Suprapubic skin (tissue), 3 donors: ENCODE measurements at regions not wholly inside any gene's neighbourhood (a gene's known extent, or its start where the extent isn't known, plus 50 kb on each side); places are given as distances from the start of the nearest gene placed in this dataset.
"Not testable (repeated sequence)": the region's sequence is repeated elsewhere in the genome, so short reads cannot be mapped to it uniquely, and the experiment has no call there.

Experiments
- POLR2AphosphoS5 ChIP-seq, 3 donors: sonication (generic); formaldehyde crosslinking; IDR thresholded peaks; one replicate each; pipeline ENCODE4 v1.6.1; 2017; ENCODE audit warnings: antibody characterized with exemption in 3 of 3
- TF ChIP-seq, protein P1 (sequence below), 2 donors: fragments of 200-600 bp in 1 of 2; fragments of 450-650 bp in 1 of 2; sonication (generic) in 1 of 2; IDR thresholded peaks; one replicate each; pipeline ENCODE4 v1.5.1; 2016 to 2019; ENCODE audit warnings: antibody characterized with exemption in 2 of 2, mild to moderate bottlenecking in 1 of 2, moderate library complexity in 1 of 2

DNA sequence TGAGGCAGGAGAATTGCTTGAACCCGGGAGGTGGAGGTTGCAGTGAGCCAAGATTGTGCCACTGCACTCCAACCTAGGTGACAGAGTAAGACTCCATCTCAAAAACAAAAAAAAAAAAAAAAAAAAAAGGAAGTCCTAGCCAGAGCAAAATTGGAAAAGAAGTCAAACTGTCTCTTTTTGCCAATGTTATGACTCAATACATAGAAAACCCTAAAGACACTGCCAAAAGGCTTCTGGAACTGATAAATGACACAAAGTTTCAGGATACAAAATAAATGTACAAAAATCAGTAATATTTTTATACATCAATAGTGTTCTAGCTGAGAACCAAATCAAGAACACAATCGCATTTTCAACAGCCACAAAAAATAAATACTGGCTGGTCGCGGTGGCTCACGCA, 82.5 kb upstream of the COL8A1 start:
- TF ChIP-seq, protein P1, sequence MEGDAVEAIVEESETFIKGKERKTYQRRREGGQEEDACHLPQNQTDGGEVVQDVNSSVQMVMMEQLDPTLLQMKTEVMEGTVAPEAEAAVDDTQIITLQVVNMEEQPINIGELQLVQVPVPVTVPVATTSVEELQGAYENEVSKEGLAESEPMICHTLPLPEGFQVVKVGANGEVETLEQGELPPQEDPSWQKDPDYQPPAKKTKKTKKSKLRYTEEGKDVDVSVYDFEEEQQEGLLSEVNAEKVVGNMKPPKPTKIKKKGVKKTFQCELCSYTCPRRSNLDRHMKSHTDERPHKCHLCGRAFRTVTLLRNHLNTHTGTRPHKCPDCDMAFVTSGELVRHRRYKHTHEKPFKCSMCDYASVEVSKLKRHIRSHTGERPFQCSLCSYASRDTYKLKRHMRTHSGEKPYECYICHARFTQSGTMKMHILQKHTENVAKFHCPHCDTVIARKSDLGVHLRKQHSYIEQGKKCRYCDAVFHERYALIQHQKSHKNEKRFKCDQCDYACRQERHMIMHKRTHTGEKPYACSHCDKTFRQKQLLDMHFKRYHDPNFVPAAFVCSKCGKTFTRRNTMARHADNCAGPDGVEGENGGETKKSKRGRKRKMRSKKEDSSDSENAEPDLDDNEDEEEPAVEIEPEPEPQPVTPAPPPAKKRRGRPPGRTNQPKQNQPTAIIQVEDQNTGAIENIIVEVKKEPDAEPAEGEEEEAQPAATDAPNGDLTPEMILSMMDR (IDR thresholded peaks at IDR 0.05) = not testable (repeated sequence)
- not testable (repeated sequence) for TF ChIP-seq POLR2AphosphoS5 (IDR thresholded peaks at IDR 0.05)
